Lung (tissue), 11 donors: ENCODE measurements at regions not wholly inside any gene's neighbourhood (a gene's known extent, or its start where the extent isn't known, plus 50 kb on each side); places are given as distances from the start of the nearest gene placed in this dataset.

ENCODE experiments used
- ATAC-seq: fragments of 200-7000 bp; cut with Tn5 transposase; one replicate; pipeline ENCODE4 v1.9.1; 2020; ENCODE audit warnings: moderate number of reproducible peaks; ENCODE audit not compliant: insufficient read depth, low FRiP score
- DNase-seq, 3 donors: peaks; one replicate each; pipeline ENCODE4 v3.0.0-alpha.2; 2013 to 2017
- H3K27ac ChIP-seq, 2 donors: one replicate each; pipeline ENCODE4 v1.5.1; 2013; ENCODE audit warnings: mild to moderate bottlenecking in 2 of 2, moderate library complexity in 2 of 2, control low read depth in 1 of 2, inconsistent platforms in 1 of 2, low read depth in 1 of 2, low read length in 1 of 2
- H3K27me3 ChIP-seq, 3 donors: one replicate each; pipeline ENCODE4 v1.5.1; 2013; ENCODE audit warnings: low read length in 2 of 3; ENCODE audit not compliant: control insufficient read depth in 3 of 3, insufficient read depth in 3 of 3
- H3K36me3 ChIP-seq, 4 donors: one replicate each; pipeline ENCODE4 v1.5.1; 2013; ENCODE audit warnings: low read length in 4 of 4, mild to moderate bottlenecking in 1 of 4, moderate library complexity in 1 of 4; ENCODE audit not compliant: control insufficient read depth in 4 of 4, insufficient read depth in 4 of 4
- H3K4me1 ChIP-seq, 5 donors: one replicate each; pipeline ENCODE4 v1.5.1; 2013; ENCODE audit warnings: low read length in 5 of 5, mild to moderate bottlenecking in 2 of 5, moderate library complexity in 1 of 5; ENCODE audit not compliant: control insufficient read depth in 5 of 5, insufficient read depth in 5 of 5
- H3K4me3 ChIP-seq: one replicate; pipeline ENCODE4 v1.5.1; 2013; ENCODE audit warnings: mild to moderate bottlenecking, control low read depth, moderate library complexity
- H3K9ac ChIP-seq, 2 donors: one replicate each; pipeline ENCODE4 v1.5.1; 2013; ENCODE audit warnings: low read length in 2 of 2, control low read depth in 1 of 2; ENCODE audit not compliant: insufficient read depth in 1 of 2
- H3K9me3 ChIP-seq, 4 donors: one replicate each; pipeline ENCODE4 v1.5.1; 2013; ENCODE audit warnings: low read length in 3 of 4, mild to moderate bottlenecking in 1 of 4, moderate library complexity in 1 of 4; ENCODE audit not compliant: control insufficient read depth in 4 of 4, insufficient read depth in 3 of 4
- WGBS, 2 donors: extraction: QIAGEN DNeasy Blood & Tissue Kit; methylation state at CpG; one replicate each; pipeline ENCODE4 v1.1.7; 2013; 5-methylcytosine and 5-hydroxymethylcytosine counted together
- TF ChIP-seq, protein P1 (sequence below): IDR thresholded peaks from 2 replicates; pipeline ENCODE4 v1.5.1; 2012; ENCODE audit warnings: mild to moderate bottlenecking; ENCODE audit errors: control extremely low read depth, extremely low read depth
- donor health status: control.
- donor health status: control.
- donor health status: Bipolar disorder and iron deficiency.
- donor health status: healthy.
- donor health status: DM: yes; HTN: yes; CAD: no.

DNA sequence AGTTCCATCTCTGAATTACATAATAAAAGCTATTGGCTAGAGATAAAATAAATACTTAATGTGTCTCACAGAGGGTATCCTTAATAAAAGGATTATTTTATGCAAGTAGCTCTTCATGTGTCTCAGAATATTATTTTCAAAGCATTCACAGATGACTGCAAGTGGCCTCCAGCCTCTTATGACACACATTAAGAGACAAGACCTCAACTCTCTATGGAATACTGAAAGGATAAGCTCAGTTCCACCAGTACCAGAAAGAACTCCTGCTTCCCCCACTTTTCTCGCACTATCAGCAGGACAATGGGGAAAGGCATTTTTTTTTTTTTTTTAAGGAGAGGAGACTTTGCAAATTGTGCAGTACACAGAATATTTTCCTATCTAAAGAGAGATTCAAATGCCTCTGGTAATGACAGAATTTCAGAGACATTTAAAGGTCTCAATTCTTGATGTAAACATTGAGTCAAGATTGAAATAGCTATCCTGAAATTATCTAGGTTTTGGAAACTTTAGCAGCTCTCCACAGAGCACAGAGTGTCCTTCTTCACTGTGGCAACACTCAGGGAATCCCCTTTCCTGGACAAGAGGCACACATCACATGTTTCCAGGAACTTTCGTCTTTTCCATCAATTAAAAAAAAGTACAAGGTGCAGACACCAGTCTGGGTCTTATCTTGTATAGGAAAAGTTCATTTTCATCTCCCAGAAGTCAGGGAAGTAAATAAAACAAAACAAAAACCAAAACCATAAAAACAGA, 122.0 kb upstream of the ANK3 start:
- TF ChIP-seq, protein P1, sequence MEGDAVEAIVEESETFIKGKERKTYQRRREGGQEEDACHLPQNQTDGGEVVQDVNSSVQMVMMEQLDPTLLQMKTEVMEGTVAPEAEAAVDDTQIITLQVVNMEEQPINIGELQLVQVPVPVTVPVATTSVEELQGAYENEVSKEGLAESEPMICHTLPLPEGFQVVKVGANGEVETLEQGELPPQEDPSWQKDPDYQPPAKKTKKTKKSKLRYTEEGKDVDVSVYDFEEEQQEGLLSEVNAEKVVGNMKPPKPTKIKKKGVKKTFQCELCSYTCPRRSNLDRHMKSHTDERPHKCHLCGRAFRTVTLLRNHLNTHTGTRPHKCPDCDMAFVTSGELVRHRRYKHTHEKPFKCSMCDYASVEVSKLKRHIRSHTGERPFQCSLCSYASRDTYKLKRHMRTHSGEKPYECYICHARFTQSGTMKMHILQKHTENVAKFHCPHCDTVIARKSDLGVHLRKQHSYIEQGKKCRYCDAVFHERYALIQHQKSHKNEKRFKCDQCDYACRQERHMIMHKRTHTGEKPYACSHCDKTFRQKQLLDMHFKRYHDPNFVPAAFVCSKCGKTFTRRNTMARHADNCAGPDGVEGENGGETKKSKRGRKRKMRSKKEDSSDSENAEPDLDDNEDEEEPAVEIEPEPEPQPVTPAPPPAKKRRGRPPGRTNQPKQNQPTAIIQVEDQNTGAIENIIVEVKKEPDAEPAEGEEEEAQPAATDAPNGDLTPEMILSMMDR = no peak
- peaks cover 0 to 9% (median 0%) of the 10 kb centered on the region in 5 donors for H3K4me1 ChIP-seq
- H3K9ac ChIP-seq = no peak overlapping the region
- no peak overlapping the region for H3K4me3 ChIP-seq
- DNase-seq (no peak), ATAC-seq (no peak)
- WGBS, 2 donors = 70 to 86% methylated on average over 2 of the region's 2 CpGs
- H3K36me3 ChIP-seq = no peaks in the 10 kb centered on the region
- no peaks in the 10 kb centered on the region for H3K27me3 ChIP-seq
- no peak overlapping the region for H3K27ac ChIP-seq
- H3K9me3 ChIP-seq = no peaks in the 10 kb centered on the region

DNA sequence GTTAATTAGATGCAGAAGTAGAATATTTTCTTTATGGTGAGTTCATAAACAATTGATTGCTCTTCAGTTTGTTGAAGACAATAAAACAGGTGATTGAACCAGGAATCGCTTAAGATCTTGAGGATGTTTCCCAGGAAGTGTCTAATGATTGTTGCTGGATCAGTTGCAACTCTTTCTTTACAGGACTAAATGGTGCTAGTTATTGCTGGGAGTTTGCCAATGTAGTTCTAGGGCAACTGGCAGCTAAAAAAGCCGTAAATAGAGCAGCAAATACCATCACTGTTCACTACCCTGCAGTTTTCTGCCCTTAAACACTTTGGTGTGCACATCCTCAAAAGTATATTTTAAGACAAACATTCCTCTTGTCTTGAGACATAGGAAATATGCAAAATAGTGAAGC, 119.2 kb upstream of the ANK3 start:
- WGBS, 2 donors = 84 to 86% methylated on average over 2 of the region's 2 CpGs
- TF ChIP-seq, protein P1 = no peak
- Histone ChIP-seq H3K36me3 (no peaks in the 10 kb centered on the region), H3K27ac (no peak overlapping the region), H3K9ac (no peak overlapping the region), H3K9me3 (no peaks in the 10 kb centered on the region), H3K4me3 (no peak overlapping the region), H3K4me1 (peaks cover 0 to 3% (median 0%) of the 10 kb centered on the region in 5 donors), H3K27me3 (no peaks in the 10 kb centered on the region)
- ATAC-seq (no peak), DNase-seq (peak in 2 of 3 donors; percentile 12 to 20)

DNA sequence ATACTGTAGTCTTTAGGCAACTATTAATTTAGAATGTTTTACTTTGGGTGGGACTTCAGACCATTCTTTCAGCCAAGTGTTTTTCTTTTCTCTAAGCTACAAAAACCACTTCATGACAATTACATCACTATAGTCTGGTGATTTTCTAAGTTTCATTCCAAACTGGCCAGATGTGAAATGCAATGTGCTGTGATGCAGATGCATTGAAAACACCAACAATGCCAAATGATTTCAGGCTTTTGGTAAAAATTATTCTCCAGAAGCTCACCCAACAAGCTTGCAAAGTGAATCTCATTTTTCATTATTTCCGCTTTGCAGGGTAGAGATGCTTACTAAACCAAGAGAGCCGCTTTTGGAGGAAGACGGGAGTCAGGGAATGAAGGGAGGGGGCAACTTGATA, 118.4 kb upstream of the ANK3 start:
- TF ChIP-seq, protein P1 = no peak
- ATAC-seq (no peak), DNase-seq (peak in 1 of 3 donors; percentile 27)
- H3K9ac ChIP-seq = no peak overlapping the region
- no peak overlapping the region for H3K27ac ChIP-seq
- no peaks in the 10 kb centered on the region for H3K36me3 ChIP-seq
- no peak overlapping the region for H3K4me3 ChIP-seq
- 97 to 100% methylated on average over 3 of the region's 3 CpGs for WGBS, 2 donors
- no peaks in the 10 kb centered on the region for H3K27me3 ChIP-seq
- H3K4me1 ChIP-seq = peaks cover 0 to 3% (median 0%) of the 10 kb centered on the region in 5 donors
- H3K9me3 ChIP-seq = no peaks in the 10 kb centered on the region
